HCT116 (cell line): ENCODE measurements at regions not wholly inside any gene's neighbourhood (a gene's known extent, or its start where the extent isn't known, plus 50 kb on each side); places are given as distances from the start of the nearest gene placed in this dataset.

Source experiments
- ATAC-seq: fragments of 200-7000 bp; cut with Tn5 transposase; 2 replicates; pipeline ENCODE4 v1.9.1; 2020; ENCODE audit warnings: mild to moderate bottlenecking, moderate library complexity
- BruUV-seq: library from RNA; stranded (reverse); fragments of 400-500 nt; replicated peaks from 2 replicates; lab custom pipeline; 2021; lab: Mats Ljungman, UMichigan
- CTCF ChIA-PET: fragments of 300-600 bp; sonication (Branson Sonifier 250); formaldehyde crosslinking; loops from one replicate; lab custom pipeline; 2021; ENCODE audit warnings: antibody characterized with exemption; lab: Charles Lee
- POLR2A ChIA-PET: fragments of 300-600, 350-600 bp; sonication (Branson Sonifier 250); formaldehyde crosslinking; loops from one replicate; lab custom pipeline; 2021; ENCODE audit warnings: antibody characterized with exemption; lab: Charles Lee
- RAD21 ChIA-PET, 2 experiments: fragments of 300-600 bp; sonication (Branson Sonifier 250); formaldehyde crosslinking; loops; one replicate each; lab custom pipeline; 2023; ENCODE audit warnings: low total read pairs in 2 of 2; ENCODE audit not compliant: uncharacterized antibody in 2 of 2, unreplicated experiment in 2 of 2, low non-redundant PET in 1 of 2; lab: Charles Lee
- DNase-seq: peaks from one replicate; pipeline ENCODE4 v3.0.0-alpha.2; 2010; ENCODE audit warnings: low read depth, low spot score
- H2AFZ ChIP-seq: fragments of 200-600 bp; shearing (Covaris generic), sonication (generic); 2 replicates; pipeline ENCODE4 v1.6.1; 2017; ENCODE audit warnings: low read depth, mixed run types, mixed read lengths, antibody characterized with exemption, low read length; ENCODE audit not compliant: poor library complexity, severe bottlenecking
- H3K27ac ChIP-seq: 2 replicates; pipeline ENCODE4 v1.5.1; 2012; ENCODE audit warnings: low read depth, low read length
- H3K27me3 ChIP-seq: fragments of 200-600 bp; sonication (generic); 2 replicates; pipeline ENCODE4 v1.6.1; 2016; ENCODE audit warnings: mixed run types, low read length, mixed read lengths; ENCODE audit not compliant: insufficient read depth
- H3K36me3 ChIP-seq, 2 experiments: fragments of 200-500 bp in 1 of 2; fragments of 200-600 bp in 1 of 2; sonication (Bioruptor generic) in 1 of 2; sonication (generic) in 1 of 2; 2 replicates each; pipeline versions ENCODE4 v1.5.1 to v1.6.1; 2014 to 2016; ENCODE audit warnings: low read length in 2 of 2, inconsistent platforms in 1 of 2, mixed read lengths in 1 of 2, mixed run types in 1 of 2; ENCODE audit not compliant: insufficient read depth in 2 of 2, control insufficient read depth in 1 of 2
- H3K4me1 ChIP-seq, 2 experiments: fragments of 200-600 bp in 1 of 2; sonication (generic) in 1 of 2; 2 replicates each; pipeline versions ENCODE4 v1.5.1 to v1.6.1; 2012 to 2017; ENCODE audit warnings: low read length in 2 of 2, inconsistent platforms in 1 of 2, mild to moderate bottlenecking in 1 of 2, mixed read lengths in 1 of 2, mixed run types in 1 of 2, moderate library complexity in 1 of 2; ENCODE audit not compliant: insufficient read depth in 2 of 2, control insufficient read depth in 1 of 2
- H3K4me2 ChIP-seq: fragments of 200-600 bp; sonication (generic); 2 replicates; pipeline ENCODE4 v1.6.1; 2017; ENCODE audit warnings: mixed run types, low read length, mixed read lengths
- H3K4me3 ChIP-seq, 2 experiments: fragments of 200-600 bp in 1 of 2; sonication (generic) in 1 of 2; replicated peaks in 1 of 2; 2 replicates each; pipeline ENCODE4 v1.5.1; 2011 to 2016; ENCODE audit warnings: low read length in 2 of 2, control low read depth in 1 of 2, low read depth in 1 of 2, mild to moderate bottlenecking in 1 of 2, mixed read lengths in 1 of 2, mixed run types in 1 of 2
- H3K79me2 ChIP-seq: fragments of 200-600 bp; sonication (generic); 2 replicates; pipeline ENCODE4 v1.6.1; 2017; ENCODE audit warnings: mild to moderate bottlenecking, mixed run types, low read length, moderate library complexity, mixed read lengths; ENCODE audit not compliant: insufficient read depth
- H3K9ac ChIP-seq: fragments of 200-600 bp; sonication (generic); 2 replicates; pipeline ENCODE4 v1.6.1; 2016; ENCODE audit warnings: low read length, mixed read lengths
- H3K9me2 ChIP-seq: fragments of 200-600 bp; sonication (generic), shearing (Covaris generic); 2 replicates; pipeline ENCODE4 v1.6.1; 2017; ENCODE audit warnings: mixed run types, mild to moderate bottlenecking, moderate library complexity; ENCODE audit not compliant: insufficient read depth
- H3K9me3 ChIP-seq, 2 experiments: fragments of 200-500 bp in 1 of 2; fragments of 200-600 bp in 1 of 2; sonication (Bioruptor generic) in 1 of 2; sonication (generic) in 1 of 2; 2 replicates each; pipeline ENCODE4 v1.6.1; 2014 to 2017; ENCODE audit warnings: low read length in 2 of 2, mixed read lengths in 2 of 2, inconsistent platforms in 1 of 2, low read depth in 1 of 2, mild to moderate bottlenecking in 1 of 2, mixed run types in 1 of 2, moderate library complexity in 1 of 2; ENCODE audit not compliant: control insufficient read depth in 1 of 2, insufficient read depth in 1 of 2
- H4K20me1 ChIP-seq: fragments of 200-600 bp; sonication (generic), shearing (Covaris generic); 2 replicates; pipeline ENCODE4 v1.6.1; 2017; ENCODE audit warnings: mixed run types, mild to moderate bottlenecking, moderate library complexity; ENCODE audit not compliant: insufficient read depth
- EGR1 ChIP-seq: IDR thresholded peaks from 2 replicates; pipeline ENCODE4 v1.6.1; 2012; ENCODE audit warnings: low read depth
- JUND ChIP-seq: IDR thresholded peaks from 2 replicates; pipeline ENCODE4 v1.6.1; 2012
- MAX ChIP-seq: IDR thresholded peaks from 2 replicates; pipeline ENCODE4 v1.6.1; 2012
- RAD21 ChIP-seq: IDR thresholded peaks from 2 replicates; pipeline ENCODE4 v1.6.1; 2012; ENCODE audit warnings: low read depth, mild to moderate bottlenecking
- SP1 ChIP-seq: IDR thresholded peaks from 2 replicates; pipeline ENCODE4 v1.6.1; 2012; ENCODE audit warnings: low read depth
- ZBTB33 ChIP-seq: IDR thresholded peaks from 2 replicates; pipeline ENCODE4 v1.6.1; 2011; ENCODE audit warnings: mild to moderate bottlenecking, low read length, moderate library complexity; ENCODE audit not compliant: insufficient replicate concordance; ENCODE audit errors: extremely low read depth
- ZNF274 ChIP-seq: fragments of 200-500 bp; sonication (Bioruptor generic); IDR thresholded peaks from 2 replicates; pipeline ENCODE4 v1.6.1; 2014; ENCODE audit warnings: mild to moderate bottlenecking, low read depth, low read length, inconsistent platforms
- intact Hi-C: fragments of 100-400 bp; cut with micrococcal nuclease; formaldehyde crosslinking; loops from 2 replicates; pipeline ENCODE4 v1.10.0; 2022

- Histone ChIP-seq H3K4me3 (no peak overlapping the region), H3K4me1 (no peaks in the 10 kb centered on the region), H3K9me2 (no peaks in the 10 kb centered on the region), H3K9ac (no peak overlapping the region), H3K4me2 (no peak overlapping the region)
- ChIA-PET CTCF (no interaction called here), POLR2A (no interaction called here)
- intact Hi-C loops: no loop called here
- no TSS peak for BruUV-seq
- TF ChIP-seq EGR1: no peak
- TF ChIP-seq ZBTB33: no peak
- TF ChIP-seq JUND: no peak
- TF ChIP-seq RAD21: no peak
- TF ChIP-seq ZNF274: no peak
- no peak for TF ChIP-seq SP1
- TF ChIP-seq MAX: no peak
- TF ChIP-seq, all 23 proteins: peak for 0
- Histone ChIP-seq H3K27me3 (no peaks in the 10 kb centered on the region), H3K79me2 (no peaks in the 10 kb centered on the region), H4K20me1 (no peaks in the 10 kb centered on the region), H2AFZ (no peak overlapping the region), H3K27ac (no peak overlapping the region), H3K36me3 (no peaks in the 10 kb centered on the region), H3K9me3 (no peaks in the 10 kb centered on the region)
- RAD21 ChIA-PET: no interaction called here
- ATAC-seq (no peak), DNase-seq (no peak)
Measured at GRCh38 chr12:81957631-81958030, 198.5 kb upstream of the PPFIA2 start.

- CTCF ChIA-PET: no interaction called here
- Histone ChIP-seq H3K4me3 (no peak overlapping the region), H3K4me1 (no peaks in the 10 kb centered on the region), H3K9me2 (no peaks in the 10 kb centered on the region), H3K79me2 (no peaks in the 10 kb centered on the region), H3K27ac (no peak overlapping the region), H2AFZ (no peak overlapping the region), H3K4me2 (no peak overlapping the region), H3K27me3 (no peaks in the 10 kb centered on the region), H3K36me3 (no peaks in the 10 kb centered on the region), H3K9ac (no peak overlapping the region), H3K9me3 (no peaks in the 10 kb centered on the region), H4K20me1 (no peaks in the 10 kb centered on the region)
- ATAC-seq: no peak
- no peak for TF ChIP-seq ZBTB33
- intact Hi-C loops: no loop called here
- BruUV-seq: no TSS peak
- POLR2A ChIA-PET: no interaction called here
- RAD21 ChIA-PET: no interaction called here
- no peak for DNase-seq
Measured at GRCh38 chr12:81956468-81956860, 197.3 kb upstream of the PPFIA2 start.
